Smooth muscle cell (in vitro differentiated cells): ENCODE measurements at regions not wholly inside any gene's neighbourhood (a gene's known extent, or its start where the extent isn't known, plus 50 kb on each side); places are given as distances from the start of the nearest gene placed in this dataset.

ENCODE experiments used
- DNase-seq: peaks from one replicate; lab custom pipeline; 2025; ENCODE audit not compliant: unreplicated experiment; lab: John Stamatoyannopoulos, UW
- H2AFZ ChIP-seq: fragments of 200-600 bp; sonication (generic); 2 replicates; pipeline ENCODE4 v1.6.0; 2016; ENCODE audit warnings: antibody characterized with exemption, low read depth, mild to moderate bottlenecking
- H3F3A ChIP-seq: fragments of 200-600 bp; sonication (generic); 2 replicates; pipeline ENCODE4 v1.6.0; 2017; ENCODE audit warnings: antibody characterized with exemption, low read depth
- H3K27ac ChIP-seq: fragments of 200-600 bp; sonication (generic); 2 replicates; pipeline ENCODE4 v1.5.1; 2016; ENCODE audit warnings: low read depth, mild to moderate bottlenecking
- H3K27me3 ChIP-seq: fragments of 200-600 bp; sonication (generic); 2 replicates; pipeline ENCODE4 v1.6.1; 2016; ENCODE audit warnings: low read depth, mild to moderate bottlenecking
- H3K36me3 ChIP-seq: fragments of 200-600 bp; sonication (generic); 2 replicates; pipeline ENCODE4 v1.5.1; 2016; ENCODE audit warnings: low read depth
- H3K4me1 ChIP-seq: fragments of 200-600 bp; sonication (generic); 2 replicates; pipeline ENCODE4 v1.5.1; 2016; ENCODE audit warnings: low read depth
- H3K4me2 ChIP-seq: fragments of 200-600 bp; sonication (generic); 2 replicates; pipeline ENCODE4 v1.6.0; 2016; ENCODE audit warnings: mild to moderate bottlenecking
- H3K4me3 ChIP-seq: fragments of 200-600 bp; sonication (generic); 2 replicates; pipeline ENCODE4 v1.5.1; 2016; ENCODE audit warnings: mild to moderate bottlenecking
- H3K79me2 ChIP-seq: fragments of 200-600 bp; sonication (generic); 2 replicates; pipeline ENCODE4 v1.6.0; 2016; ENCODE audit warnings: low read depth, mild to moderate bottlenecking
- H3K9ac ChIP-seq: fragments of 200-600 bp; sonication (generic); 2 replicates; pipeline ENCODE4 v1.6.0; 2016; ENCODE audit warnings: low read depth
- H3K9me3 ChIP-seq: fragments of 200-600 bp; sonication (generic); replicated peaks from 2 replicates; pipeline ENCODE4 v1.5.1; 2016; ENCODE audit warnings: low read depth
- H4K20me1 ChIP-seq: fragments of 200-600 bp; sonication (generic); 2 replicates; pipeline ENCODE4 v1.6.0; 2016; ENCODE audit warnings: low read depth
- CTCF ChIP-seq: fragments of 200-600 bp; sonication (generic); IDR thresholded peaks from 2 replicates; pipeline ENCODE4 v1.5.1; 2017; ENCODE audit warnings: borderline replicate concordance, mild to moderate bottlenecking, antibody characterized with exemption; ENCODE audit not compliant: insufficient read depth, poor library complexity, severe bottlenecking
- WGBS: methylation state at CpG from one replicate; pipeline ENCODE4 v1.1.7; 2016; ENCODE audit warnings: low lambda C conversion rate; 5-methylcytosine and 5-hydroxymethylcytosine counted together

- H3K9me3 ChIP-seq = no peaks in the 10 kb centered on the region
- H3F3A ChIP-seq = no peaks in the 10 kb centered on the region
- no peak overlapping the region for H3K4me2 ChIP-seq
- H3K9ac ChIP-seq = no peak overlapping the region
- no peak overlapping the region for H3K27ac ChIP-seq
- TF ChIP-seq CTCF = no peak
- no peaks in the 10 kb centered on the region for H3K36me3 ChIP-seq
- H3K79me2 ChIP-seq = no peaks in the 10 kb centered on the region
- no peak overlapping the region for H3K4me3 ChIP-seq
- no peaks in the 10 kb centered on the region for H3K27me3 ChIP-seq
- no peaks in the 10 kb centered on the region for H4K20me1 ChIP-seq
- H3K4me1 ChIP-seq = no peaks in the 10 kb centered on the region
- DNase-seq = no peak
- WGBS = 92% methylated on average over 1 of the region's 1 CpG
- no peak overlapping the region for H2AFZ ChIP-seq
These were observed 82.8 kb upstream of the PDE4D start for GRCh38 chr5:59976342-59976741.

- no peaks in the 10 kb centered on the region for H3K27me3 ChIP-seq
- H3K27ac ChIP-seq = no peak overlapping the region
- H3K9me3 ChIP-seq = no peaks in the 10 kb centered on the region
- no peaks in the 10 kb centered on the region for H3K36me3 ChIP-seq
- H3K4me3 ChIP-seq = no peak overlapping the region
- H4K20me1 ChIP-seq = no peaks in the 10 kb centered on the region
- 88% methylated on average over 1 of the region's 1 CpG for WGBS
- no peaks in the 10 kb centered on the region for H3K79me2 ChIP-seq
- no peak for DNase-seq
- H3K9ac ChIP-seq = no peak overlapping the region
- no peak overlapping the region for H3K4me2 ChIP-seq
- H3K4me1 ChIP-seq = no peaks in the 10 kb centered on the region
- TF ChIP-seq CTCF = no peak
- no peak overlapping the region for H2AFZ ChIP-seq
- no peaks in the 10 kb centered on the region for H3F3A ChIP-seq
These were observed 78.5 kb upstream of the PDE4D start for GRCh38 chr5:59972043-59972442.

GRCh38 chr5:59959330-59959729 is 65.8 kb upstream of the PDE4D start:
- H3K4me1 ChIP-seq = no peaks in the 10 kb centered on the region
- H3K9me3 ChIP-seq = no peaks in the 10 kb centered on the region
- no peak for TF ChIP-seq CTCF
- H3K9ac ChIP-seq = no peak overlapping the region
- no peak overlapping the region for H3K4me3 ChIP-seq
- H3K27ac ChIP-seq = no peak overlapping the region
- H3F3A ChIP-seq = no peaks in the 10 kb centered on the region
- no peaks in the 10 kb centered on the region for H3K79me2 ChIP-seq
- H4K20me1 ChIP-seq = no peaks in the 10 kb centered on the region
- no peak overlapping the region for H2AFZ ChIP-seq
- H3K36me3 ChIP-seq = no peaks in the 10 kb centered on the region
- no peaks in the 10 kb centered on the region for H3K27me3 ChIP-seq
- H3K4me2 ChIP-seq = no peak overlapping the region
- 82% methylated on average over 1 of the region's 1 CpG for WGBS
- DNase-seq = no peak

- H3K27me3 ChIP-seq = no peaks in the 10 kb centered on the region
- DNase-seq = no peak
- no peaks in the 10 kb centered on the region for H4K20me1 ChIP-seq
- 94% methylated on average over 3 of the region's 3 CpGs for WGBS
- no peaks in the 10 kb centered on the region for H3F3A ChIP-seq
- H2AFZ ChIP-seq = no peak overlapping the region
- TF ChIP-seq CTCF = no peak
- no peaks in the 10 kb centered on the region for H3K4me1 ChIP-seq
- H3K4me3 ChIP-seq = no peak overlapping the region
- H3K27ac ChIP-seq = no peak overlapping the region
- H3K79me2 ChIP-seq = no peaks in the 10 kb centered on the region
- no peak overlapping the region for H3K9ac ChIP-seq
- H3K9me3 ChIP-seq = no peaks in the 10 kb centered on the region
- H3K36me3 ChIP-seq = no peaks in the 10 kb centered on the region
- H3K4me2 ChIP-seq = no peak overlapping the region
These were observed 62.7 kb upstream of the PDE4D start for GRCh38 chr5:59956130-59956783.
